HG02678 (cell line): ENCODE measurements at regions not wholly inside any gene's neighbourhood (a gene's known extent, or its start where the extent isn't known, plus 50 kb on each side); places are given as distances from the start of the nearest gene placed in this dataset.
"Not testable (repeated sequence)": the region's sequence is repeated elsewhere in the genome, so short reads cannot be mapped to it uniquely, and the experiment has no call there.

ENCODE experiments used
- ATAC-seq: cut with Tn5 transposase; IDR thresholded peaks from one replicate; pipeline ENCODE4 v1.9.1; 2021; ENCODE audit warnings: mild to moderate bottlenecking, moderate library complexity; ENCODE audit not compliant: unreplicated experiment

DNA sequence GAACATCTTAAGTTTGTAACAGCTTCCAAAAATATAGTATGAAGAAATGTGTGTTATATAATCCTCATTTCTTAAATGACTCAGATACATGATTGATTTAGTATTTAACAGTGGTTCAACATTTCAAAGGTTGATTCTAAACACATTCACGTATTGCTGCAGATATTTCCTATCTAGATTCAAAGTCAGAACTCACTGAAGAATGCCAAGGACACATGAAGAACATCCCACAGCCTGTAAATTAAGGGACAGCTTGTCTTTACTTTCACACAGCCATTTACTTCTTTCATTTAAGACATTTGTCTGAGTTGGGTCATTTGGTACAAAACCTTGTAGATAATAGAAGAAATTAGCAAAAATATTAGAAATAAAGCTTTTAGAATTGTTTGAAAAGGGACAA lies 66.9 kb upstream of the CPSF6 start:
- ATAC-seq, result no peak

DNA sequence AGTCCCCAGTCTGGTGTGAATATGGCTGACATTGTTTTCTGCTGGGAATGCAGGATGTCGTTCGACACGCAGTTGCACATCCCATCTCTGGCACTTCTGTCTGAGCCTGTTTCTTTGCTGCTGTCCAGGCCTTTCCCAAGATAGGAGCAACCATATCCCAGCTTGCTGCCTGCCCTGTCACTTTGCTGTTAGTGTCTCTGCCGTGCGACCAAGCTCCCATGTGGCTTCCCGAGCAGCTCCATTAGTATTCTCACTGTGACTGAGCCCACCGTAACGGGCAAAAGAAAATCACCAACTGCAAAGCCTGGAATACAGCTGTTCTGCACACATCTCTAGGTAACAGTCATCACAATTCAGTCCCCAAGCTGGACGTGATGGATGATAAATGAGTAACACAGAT lies 66.0 kb upstream of the CPSF6 start:
- ATAC-seq, result no peak

DNA sequence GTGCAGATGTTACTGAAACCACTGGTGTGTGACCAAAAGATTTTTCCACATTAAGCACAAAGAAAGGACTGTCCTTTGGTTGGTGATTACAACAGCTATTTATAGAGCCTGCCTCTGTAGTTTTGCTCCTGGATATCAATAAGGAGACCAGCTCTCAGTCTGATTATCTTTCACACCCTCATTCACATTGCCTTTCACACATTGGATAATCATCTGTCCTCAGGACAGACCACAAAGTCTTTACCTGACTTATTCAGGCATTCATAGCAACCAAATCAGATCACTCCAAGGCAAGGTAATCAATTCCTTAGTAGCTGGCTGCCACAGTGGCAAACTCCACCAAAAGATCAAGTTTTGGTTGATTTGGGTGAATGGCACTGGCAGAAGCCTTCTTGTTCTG lies 59.6 kb upstream of the CPSF6 start:
- ATAC-seq, result no peak

DNA sequence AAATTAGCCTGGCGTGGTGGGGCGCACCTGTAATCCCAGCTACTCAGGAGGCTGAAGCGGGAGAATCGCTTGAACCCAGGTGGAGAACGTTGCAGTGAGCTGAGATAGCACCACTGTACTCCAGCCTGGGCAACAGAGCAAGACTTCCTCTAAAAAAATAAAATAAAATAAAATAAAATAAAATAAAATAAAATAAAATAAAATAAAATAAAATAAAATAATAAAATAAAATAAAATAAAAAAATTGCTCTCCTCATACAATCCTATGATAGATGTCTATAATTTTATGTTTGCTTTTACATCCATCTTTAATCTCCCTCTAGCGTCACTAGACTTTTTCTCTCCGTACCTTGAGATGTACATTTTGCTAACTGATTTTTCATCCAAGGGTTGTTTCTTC lies 51.8 kb upstream of the CPSF6 start:
- ATAC-seq, result not testable (repeated sequence)

DNA sequence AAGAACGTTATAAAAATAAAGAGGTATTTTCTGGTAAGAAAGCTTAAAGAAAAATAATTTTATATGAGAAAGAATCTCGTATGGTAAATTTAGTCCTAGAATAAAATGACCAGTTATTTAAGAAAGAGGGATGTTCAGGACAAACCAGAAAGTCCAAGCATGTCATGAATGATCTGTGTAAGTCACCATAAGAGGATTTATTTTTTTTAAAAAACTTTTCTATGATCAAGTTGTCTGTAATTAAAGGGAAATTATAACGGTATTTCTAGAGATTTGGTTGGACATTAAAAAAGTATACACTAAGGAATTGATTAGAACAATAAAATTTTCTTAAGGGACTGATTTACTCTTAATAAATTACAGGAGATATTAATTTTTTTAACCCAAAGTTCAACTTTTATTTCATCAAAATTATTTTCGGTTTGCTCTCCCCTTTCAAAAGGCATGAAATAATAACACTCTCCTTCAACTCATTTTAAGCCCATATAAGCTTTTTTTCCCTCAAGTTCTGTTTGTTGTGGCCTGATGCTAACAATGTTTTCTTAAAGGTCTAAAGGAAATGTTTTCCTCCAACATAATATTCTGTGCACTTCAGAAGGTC lies 49.9 kb upstream of the CPSF6 start:
- no peak for ATAC-seq
